ENCODE measurements at regions not wholly inside any gene's neighbourhood (a gene's known extent, or its start where the extent isn't known, plus 50 kb on each side); places are given as distances from the start of the nearest gene placed in this dataset.
"Not testable (repeated sequence)": the region's sequence is repeated elsewhere in the genome, so short reads cannot be mapped to it uniquely, and the experiment has no call there.

- DNase-seq = no peak
Measured at GRCh38 chrX:139475432-139475831, 55.1 kb upstream of the F9 start.

- DNase-seq = not testable (repeated sequence)
Measured at GRCh38 chrX:139461945-139462344, 68.6 kb upstream of the F9 start.

- DNase-seq = no peak
Measured at GRCh38 chrX:139454743-139455142, 75.8 kb upstream of the F9 start.

- DNase-seq = no peak
Measured at GRCh38 chrX:139448996-139449395, 81.5 kb upstream of the F9 start.

- no peak for DNase-seq
Measured at GRCh38 chrX:139446832-139447231, 83.7 kb upstream of the F9 start.

- no peak for DNase-seq
Measured at GRCh38 chrX:139429913-139430312, 100.6 kb upstream of the F9 start.

- no peak for DNase-seq
Measured at GRCh38 chrX:139423186-139423585, 107.4 kb upstream of the F9 start.

GRCh38 chrX:139398258-139398657 is 132.3 kb upstream of the F9 start:
- DNase-seq = not testable (repeated sequence)

- DNase-seq = no peak
Measured at GRCh38 chrX:139388254-139388653, 142.3 kb upstream of the F9 start.

- no peak for DNase-seq
Measured at GRCh38 chrX:139382529-139382928, 148.0 kb upstream of the F9 start.

GRCh38 chrX:139376547-139376946 is 154.0 kb upstream of the F9 start:
- not testable (repeated sequence) for DNase-seq

- DNase-seq = no peak
Measured at GRCh38 chrX:139360356-139360755, 170.2 kb upstream of the F9 start.

- not testable (repeated sequence) for DNase-seq
Measured at GRCh38 chrX:139342594-139342991, 187.9 kb upstream of the F9 start.

GRCh38 chrX:139341855-139342593 is 188.5 kb upstream of the F9 start:
- not testable (repeated sequence) for DNase-seq

GRCh38 chrX:139332441-139332840 is 198.1 kb upstream of the F9 start:
- DNase-seq = no peak

GRCh38 chrX:139327355-139327754 is 203.2 kb upstream of the F9 start:
- no peak for DNase-seq

- no peak for DNase-seq
Measured at GRCh38 chrX:139324756-139325155, 205.8 kb upstream of the F9 start.

- DNase-seq = not testable (repeated sequence)
Measured at GRCh38 chrX:139320661-139321354, 209.7 kb upstream of the F9 start.

GRCh38 chrX:139306675-139307074 is 223.9 kb upstream of the F9 start:
- DNase-seq = not testable (repeated sequence)

GRCh38 chrX:139304471-139304870 is 226.1 kb upstream of the F9 start:
- DNase-seq = no peak

GRCh38 chrX:139299309-139299708 is 231.2 kb upstream of the F9 start:
- DNase-seq = no peak

GRCh38 chrX:139298437-139298836 is 232.1 kb upstream of the F9 start:
- no peak for DNase-seq

GRCh38 chrX:139297638-139298037 is 232.9 kb upstream of the F9 start:
- no peak for DNase-seq

GRCh38 chrX:139293991-139294390 is 236.5 kb upstream of the F9 start:
- DNase-seq = no peak

GRCh38 chrX:139290310-139290709 is 240.2 kb upstream of the F9 start:
- DNase-seq = peak; percentile 10
